ENCODE measurements at regions not wholly inside any gene's neighbourhood (a gene's known extent, or its start where the extent isn't known, plus 50 kb on each side); places are given as distances from the start of the nearest gene placed in this dataset.

DNA sequence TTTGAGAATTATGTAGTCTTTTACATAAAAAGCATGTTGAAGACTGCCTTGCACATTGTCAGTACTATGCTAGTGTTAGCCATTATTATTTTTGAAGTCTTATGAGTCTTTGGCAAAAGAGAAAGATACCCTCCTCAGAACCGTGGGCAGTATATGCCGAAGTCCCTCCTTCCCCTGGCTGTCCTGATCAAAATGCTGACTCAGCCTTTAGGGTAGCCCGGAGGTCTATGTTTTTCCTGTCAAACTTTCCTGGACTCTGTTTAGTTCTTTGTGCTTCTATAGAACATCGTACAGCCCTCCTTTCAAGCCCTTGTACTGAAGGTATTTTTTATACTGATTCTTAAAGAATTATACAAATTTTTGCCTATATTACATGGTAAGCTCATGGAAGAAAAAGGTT, 264.7 kb upstream of the ATP5MC3 start:
- H3K4me3 ChIP-seq = no peak overlapping the region
- DNase-seq = no peak
- 81 to 87% methylated on average over 4 of the region's 4 CpGs for WGBS, 2 donors
- no peaks in the 10 kb centered on the region for H3K36me3 ChIP-seq
- H3K4me1 ChIP-seq = no peaks in the 10 kb centered on the region
- TF ChIP-seq, protein P1, sequence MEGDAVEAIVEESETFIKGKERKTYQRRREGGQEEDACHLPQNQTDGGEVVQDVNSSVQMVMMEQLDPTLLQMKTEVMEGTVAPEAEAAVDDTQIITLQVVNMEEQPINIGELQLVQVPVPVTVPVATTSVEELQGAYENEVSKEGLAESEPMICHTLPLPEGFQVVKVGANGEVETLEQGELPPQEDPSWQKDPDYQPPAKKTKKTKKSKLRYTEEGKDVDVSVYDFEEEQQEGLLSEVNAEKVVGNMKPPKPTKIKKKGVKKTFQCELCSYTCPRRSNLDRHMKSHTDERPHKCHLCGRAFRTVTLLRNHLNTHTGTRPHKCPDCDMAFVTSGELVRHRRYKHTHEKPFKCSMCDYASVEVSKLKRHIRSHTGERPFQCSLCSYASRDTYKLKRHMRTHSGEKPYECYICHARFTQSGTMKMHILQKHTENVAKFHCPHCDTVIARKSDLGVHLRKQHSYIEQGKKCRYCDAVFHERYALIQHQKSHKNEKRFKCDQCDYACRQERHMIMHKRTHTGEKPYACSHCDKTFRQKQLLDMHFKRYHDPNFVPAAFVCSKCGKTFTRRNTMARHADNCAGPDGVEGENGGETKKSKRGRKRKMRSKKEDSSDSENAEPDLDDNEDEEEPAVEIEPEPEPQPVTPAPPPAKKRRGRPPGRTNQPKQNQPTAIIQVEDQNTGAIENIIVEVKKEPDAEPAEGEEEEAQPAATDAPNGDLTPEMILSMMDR (IDR thresholded peaks at IDR 0.05) = no peak
- no peak for TF ChIP-seq POLR2A (IDR thresholded peaks at IDR 0.05)
- TF ChIP-seq EP300 (IDR thresholded peaks at IDR 0.05) = no peak
- TF ChIP-seq POLR2AphosphoS5 (IDR thresholded peaks at IDR 0.05) = no peak
- H3K9me3 ChIP-seq = no peaks in the 10 kb centered on the region
- no peak overlapping the region for H3K27ac ChIP-seq
- intact Hi-C loops (cut with DNase I) = no loop called here
- H3K27me3 ChIP-seq = no peaks in the 10 kb centered on the region

DNA sequence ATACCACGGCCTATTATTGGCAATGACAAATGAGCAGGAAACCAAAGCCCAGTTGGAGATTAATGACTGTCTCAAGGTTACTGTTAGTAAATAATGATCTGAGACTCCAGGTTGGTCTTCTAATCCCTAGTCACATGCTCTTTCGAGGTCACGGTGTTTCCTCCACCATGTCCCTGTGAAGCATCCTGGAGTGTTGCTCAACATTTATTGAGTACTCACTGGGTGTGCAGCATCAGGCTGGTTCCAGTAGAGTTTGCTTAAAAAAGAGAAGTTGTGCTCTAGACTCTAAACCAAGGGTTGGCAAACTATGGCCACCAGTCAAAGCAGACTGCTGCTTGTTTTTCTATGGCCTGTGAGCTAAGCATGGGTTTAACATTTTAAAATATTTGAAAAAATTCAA, 263.8 kb upstream of the ATP5MC3 start:
- intact Hi-C loops (cut with DNase I) = no loop called here

DNA sequence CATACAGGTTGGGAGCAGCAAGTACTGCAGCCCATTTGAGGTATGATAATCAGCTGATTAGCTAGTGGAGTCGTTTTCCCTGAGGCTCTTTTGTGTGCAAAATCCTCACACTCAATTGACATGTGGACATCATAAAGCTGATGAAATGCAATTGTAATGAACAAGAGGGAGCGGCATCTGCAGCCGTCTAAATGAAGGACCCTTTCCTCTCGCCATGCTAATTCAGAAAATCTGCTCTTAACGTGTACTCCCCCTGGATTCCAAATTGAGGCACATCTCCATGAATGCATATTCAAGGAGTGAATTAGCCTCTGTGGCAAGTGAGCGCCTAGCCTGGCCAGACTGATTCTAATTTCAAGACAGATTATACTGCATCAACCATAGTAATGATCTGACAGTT, 260.9 kb upstream of the ATP5MC3 start:
- no peaks in the 10 kb centered on the region for H3K9me3 ChIP-seq
- no peak for DNase-seq
- intact Hi-C loops (cut with DNase I) = no loop called here
- TF ChIP-seq, protein P1 (IDR thresholded peaks at IDR 0.05) = no peak
- WGBS, 2 donors = 82% methylated on average over 6 of the region's 6 CpGs
- no peak overlapping the region for H3K4me3 ChIP-seq
- H3K36me3 ChIP-seq = no peaks in the 10 kb centered on the region
- no peaks in the 10 kb centered on the region for H3K4me1 ChIP-seq
- H3K27me3 ChIP-seq = no peaks in the 10 kb centered on the region
- no peak overlapping the region for H3K27ac ChIP-seq

More for the DNA sequence above, 263.8 kb upstream of the ATP5MC3 start:
- Histone ChIP-seq H3K9me3 (no peaks in the 10 kb centered on the region), H3K27me3 (no peaks in the 10 kb centered on the region), H3K36me3 (no peaks in the 10 kb centered on the region), H3K4me3 (no peak overlapping the region), H3K4me1 (no peaks in the 10 kb centered on the region), H3K27ac (no peak overlapping the region)
- WGBS, 2 donors = 86 to 91% methylated on average over 3 of the region's 3 CpGs
- no peak for DNase-seq
- TF ChIP-seq EP300 (IDR thresholded peaks at IDR 0.05) (no peak), POLR2AphosphoS5 (IDR thresholded peaks at IDR 0.05) (no peak), POLR2A (IDR thresholded peaks at IDR 0.05) (no peak)
- TF ChIP-seq, protein P1 (IDR thresholded peaks at IDR 0.05) = no peak

DNA sequence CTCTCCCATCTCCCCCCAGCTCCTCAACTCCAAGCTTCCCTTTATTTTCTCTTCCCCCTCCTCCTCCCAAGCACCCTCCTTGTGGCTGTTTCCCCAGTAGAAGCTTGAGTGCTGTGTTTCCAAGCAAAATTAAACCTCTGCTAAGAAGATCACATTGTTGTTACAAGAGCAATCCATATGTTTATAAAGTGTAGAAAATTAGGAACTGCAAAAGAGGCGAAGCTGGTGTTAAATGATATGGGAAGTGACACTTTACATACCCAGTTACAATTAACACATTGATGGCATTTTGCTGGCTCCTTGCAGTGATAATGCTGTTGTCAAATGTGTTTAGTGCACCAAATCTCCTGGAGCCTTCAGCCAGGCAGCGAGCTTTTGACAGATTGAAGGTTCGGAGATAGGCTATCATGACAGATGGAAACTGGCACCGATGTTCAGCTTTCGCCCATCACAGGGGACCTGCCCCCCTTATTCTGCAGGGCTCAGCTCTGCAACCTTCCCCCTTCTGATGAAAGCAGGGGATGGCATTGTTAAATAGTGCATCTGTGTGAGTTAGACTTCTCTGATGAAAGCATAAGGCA, 259.8 kb upstream of the ATP5MC3 start:
- Histone ChIP-seq H3K27me3 (no peaks in the 10 kb centered on the region), H3K9me3 (no peaks in the 10 kb centered on the region), H3K4me3 (no peak overlapping the region), H3K27ac (no peak overlapping the region), H3K36me3 (no peaks in the 10 kb centered on the region), H3K4me1 (no peaks in the 10 kb centered on the region)
- DNase-seq = no peak
- intact Hi-C loops (cut with DNase I) = no loop called here
- no peak for TF ChIP-seq POLR2A (IDR thresholded peaks at IDR 0.05)
- TF ChIP-seq EP300 (IDR thresholded peaks at IDR 0.05) = no peak
- TF ChIP-seq, protein P1 (IDR thresholded peaks at IDR 0.05) = no peak
- no peak for TF ChIP-seq POLR2AphosphoS5 (IDR thresholded peaks at IDR 0.05)
- WGBS, 2 donors = 64 to 72% methylated on average over 5 of the region's 5 CpGs

DNA sequence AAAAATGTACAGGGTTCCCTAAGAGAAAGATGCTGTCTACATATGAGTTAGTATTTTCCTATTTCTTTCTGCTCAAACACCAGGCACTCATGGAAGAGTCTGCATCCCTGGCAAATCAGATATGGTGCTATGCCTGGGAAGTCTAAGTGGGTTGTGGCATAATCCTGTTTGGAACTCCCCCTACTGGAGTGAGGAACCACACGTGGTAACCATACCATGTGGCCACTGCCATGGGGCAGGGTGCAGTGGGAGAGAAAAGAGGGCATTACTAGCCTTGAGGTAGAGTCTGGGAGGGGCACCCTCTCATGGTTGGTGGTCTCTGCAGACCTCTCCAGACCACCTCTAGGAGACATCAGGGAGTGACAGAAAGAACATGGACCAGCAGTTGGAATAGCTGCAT, 257.9 kb upstream of the ATP5MC3 start:
- TF ChIP-seq POLR2A (IDR thresholded peaks at IDR 0.05) = no peak
- no peak for TF ChIP-seq EP300 (IDR thresholded peaks at IDR 0.05)
- TF ChIP-seq, protein P1 (IDR thresholded peaks at IDR 0.05) = no peak
- no peak for TF ChIP-seq POLR2AphosphoS5 (IDR thresholded peaks at IDR 0.05)
- no peaks in the 10 kb centered on the region for H3K36me3 ChIP-seq
- H3K4me3 ChIP-seq = no peak overlapping the region
- 19 to 57% methylated on average over 1 of the region's 1 CpG for WGBS, 2 donors
- no peaks in the 10 kb centered on the region for H3K9me3 ChIP-seq
- no peaks in the 10 kb centered on the region for H3K4me1 ChIP-seq
- no peak for DNase-seq
- no peak overlapping the region for H3K27ac ChIP-seq
- intact Hi-C loops (cut with DNase I) = no loop called here
- no peaks in the 10 kb centered on the region for H3K27me3 ChIP-seq
